IMR-90 (cell line): ENCODE measurements at regions not wholly inside any gene's neighbourhood (a gene's known extent, or its start where the extent isn't known, plus 50 kb on each side); places are given as distances from the start of the nearest gene placed in this dataset.

Experiments
- CTCF ChIP-seq: conservative IDR thresholded peaks from 2 replicates; pipeline ENCODE4 v1.5.1; 2012; ENCODE audit warnings: mild to moderate bottlenecking, low read depth, low read length, improper control_type of control experiment
- MAFK ChIP-seq: IDR thresholded peaks from 2 replicates; pipeline ENCODE4 v1.6.1; 2012; ENCODE audit warnings: low read depth, low read length, improper control_type of control experiment

GRCh38 chr2:15880226-15881119, 59.9 kb upstream of the MYCN start:
- TF ChIP-seq CTCF (no peak), MAFK (no peak)
